Neural cell (in vitro differentiated cells): ENCODE measurements at regions not wholly inside any gene's neighbourhood (a gene's known extent, or its start where the extent isn't known, plus 50 kb on each side); places are given as distances from the start of the nearest gene placed in this dataset.

Source experiments
- H2AFZ ChIP-seq: fragments of 200-600, 300-800 bp; sonication (generic), shearing (Covaris generic); 2 replicates; pipeline ENCODE4 v1.6.0; 2014; ENCODE audit warnings: low read depth, mild to moderate bottlenecking, antibody characterized with exemption, low read length, moderate library complexity
- H3F3A ChIP-seq: fragments of 200-600 bp; shearing (Covaris generic); 2 replicates; pipeline ENCODE4 v1.6.1; 2016; ENCODE audit warnings: mild to moderate bottlenecking, moderate library complexity, mixed read lengths, antibody characterized with exemption, low read length; ENCODE audit not compliant: insufficient read depth, poor library complexity, severe bottlenecking
- H3K27ac ChIP-seq: fragments of 200-600, 300-800 bp; sonication (generic), shearing (Covaris generic); 2 replicates; pipeline ENCODE4 v1.5.1; 2014; ENCODE audit warnings: mild to moderate bottlenecking, low read length, moderate library complexity
- H3K27me3 ChIP-seq: fragments of 300-800, 200-600 bp; sonication (generic), shearing (Covaris generic); 2 replicates; pipeline ENCODE4 v1.6.0; 2014; ENCODE audit warnings: mild to moderate bottlenecking, low read depth, low read length, moderate library complexity; ENCODE audit not compliant: insufficient read depth
- H3K36me3 ChIP-seq: fragments of 300-800, 200-600 bp; sonication (generic), shearing (Covaris generic); 2 replicates; pipeline ENCODE4 v1.5.1; 2014; ENCODE audit warnings: mild to moderate bottlenecking, antibody characterized with exemption, low read length, moderate library complexity; ENCODE audit not compliant: insufficient read depth
- H3K4me2 ChIP-seq: fragments of 300-800, 200-600 bp; sonication (generic), shearing (Covaris generic); 2 replicates; pipeline ENCODE4 v1.6.0; 2014; ENCODE audit warnings: mild to moderate bottlenecking, low read length
- H3K4me3 ChIP-seq: fragments of 300-800, 200-600 bp; sonication (generic), shearing (Covaris generic); 2 replicates; pipeline ENCODE4 v1.5.1; 2014; ENCODE audit warnings: mild to moderate bottlenecking, low read length, moderate library complexity
- H3K79me2 ChIP-seq: fragments of 200-600 bp; shearing (Covaris generic); replicated peaks from 2 replicates; pipeline ENCODE4 v1.6.0; 2014; ENCODE audit warnings: mild to moderate bottlenecking, low read length, moderate library complexity; ENCODE audit not compliant: insufficient read depth
- H3K9ac ChIP-seq: fragments of 300-800, 200-600 bp; sonication (generic), shearing (Covaris generic); 2 replicates; pipeline ENCODE4 v1.6.1; 2016; ENCODE audit warnings: mild to moderate bottlenecking, low read length, mixed read lengths
- H3K9me2 ChIP-seq: fragments of 200-600 bp; shearing (Covaris generic); 2 replicates; pipeline ENCODE4 v1.6.1; 2016; ENCODE audit warnings: mild to moderate bottlenecking, low read length, mixed read lengths; ENCODE audit not compliant: insufficient read depth
- H3K9me3 ChIP-seq: fragments of 200-600, 300-800 bp; sonication (generic), shearing (Covaris generic); 2 replicates; pipeline ENCODE4 v1.6.1; 2016; ENCODE audit warnings: mild to moderate bottlenecking, mixed run types, low read length, moderate library complexity, mixed read lengths
- H4K20me1 ChIP-seq: fragments of 200-600 bp; shearing (Covaris generic); 2 replicates; pipeline ENCODE4 v1.6.1; 2016; ENCODE audit warnings: mild to moderate bottlenecking, mixed run types; ENCODE audit not compliant: insufficient read depth
- EP300 ChIP-seq: fragments of 450-650 bp; conservative IDR thresholded peaks from 2 replicates; pipeline ENCODE4 v1.6.1; 2014; ENCODE audit warnings: antibody characterized with exemption, mild to moderate bottlenecking, moderate library complexity; ENCODE audit not compliant: poor library complexity, severe bottlenecking
- EZH2 ChIP-seq: fragments of 200-600, 300-800 bp; shearing (Covaris generic), sonication (generic); IDR thresholded peaks from 2 replicates; pipeline ENCODE4 v1.6.1; 2014; ENCODE audit warnings: antibody characterized with exemption, low read length, borderline replicate concordance, mild to moderate bottlenecking; ENCODE audit not compliant: insufficient read depth, poor library complexity, severe bottlenecking
- MXI1 ChIP-seq: fragments of 450-650 bp; conservative IDR thresholded peaks from 2 replicates; pipeline ENCODE4 v1.6.1; 2014; ENCODE audit warnings: antibody characterized with exemption, mild to moderate bottlenecking; ENCODE audit not compliant: poor library complexity, severe bottlenecking
- POLR2AphosphoS5 ChIP-seq: IDR thresholded peaks from 2 replicates; pipeline ENCODE4 v1.6.1; 2012
- RAD21 ChIP-seq: fragments of 450-650 bp; conservative IDR thresholded peaks from 2 replicates; pipeline ENCODE4 v1.6.1; 2014; ENCODE audit warnings: antibody characterized with exemption, mild to moderate bottlenecking, moderate library complexity
- SMC3 ChIP-seq: fragments of 450-650 bp; conservative IDR thresholded peaks from 2 replicates; pipeline ENCODE4 v1.6.1; 2014; ENCODE audit warnings: antibody characterized with exemption, mild to moderate bottlenecking, moderate library complexity; ENCODE audit not compliant: poor library complexity
- TAF1 ChIP-seq: IDR thresholded peaks from 2 replicates; pipeline ENCODE4 v1.6.1; 2012; ENCODE audit warnings: low read depth
- TF ChIP-seq, protein P1 (sequence below): fragments of 450-650 bp; IDR thresholded peaks from 2 replicates; pipeline ENCODE4 v1.5.1; 2014; ENCODE audit warnings: antibody characterized with exemption, mild to moderate bottlenecking, moderate library complexity; ENCODE audit not compliant: poor library complexity, severe bottlenecking
- TF ChIP-seq, protein P2 (sequence below): IDR thresholded peaks from 2 replicates; pipeline ENCODE4 v1.6.1; 2012; ENCODE audit warnings: borderline replicate concordance

DNA sequence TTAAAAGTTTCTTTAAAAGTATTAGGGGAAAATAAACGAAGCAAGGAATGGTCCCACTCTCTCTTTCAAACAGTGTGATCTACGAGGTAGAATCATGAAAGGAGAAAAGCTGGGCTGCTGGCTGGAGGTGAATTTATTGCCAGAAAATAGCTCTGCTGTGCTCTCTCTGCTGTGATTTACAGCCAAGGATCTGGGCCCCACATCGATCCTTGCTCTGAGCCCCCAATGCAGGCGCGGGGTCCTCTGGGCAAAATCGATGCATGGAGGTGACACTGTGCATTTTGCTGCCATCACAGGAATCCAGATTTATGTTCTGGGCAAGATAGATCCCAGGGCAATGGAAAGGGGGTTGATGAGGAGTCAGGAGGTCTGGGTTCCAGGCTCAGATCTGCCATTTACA, 91.0 kb upstream of the GPR26 start:
- Histone ChIP-seq H2AFZ (no peak overlapping the region), H3K27me3 (peaks cover 4% of the 10 kb centered on the region), H3K27ac (no peak overlapping the region)

DNA sequence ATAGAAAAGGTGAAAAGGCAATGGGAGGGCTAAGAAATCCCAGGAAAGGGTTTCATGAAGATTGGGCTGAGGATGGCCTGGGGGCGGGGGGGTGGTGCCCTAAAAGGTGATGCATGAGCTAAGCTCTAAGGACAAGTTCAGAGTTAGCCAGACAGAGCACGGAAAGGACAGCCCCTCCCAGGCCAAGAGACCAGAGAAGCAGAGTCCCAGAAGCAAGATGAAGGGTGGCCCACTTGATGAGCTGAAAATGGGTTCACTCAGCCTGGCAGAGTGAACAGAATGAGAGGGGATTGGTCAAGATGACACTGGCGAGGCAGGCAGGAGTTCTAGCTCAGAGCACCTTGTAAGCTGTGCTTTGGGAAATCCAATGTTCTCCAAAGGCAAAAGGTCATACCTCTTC, 89.4 kb upstream of the GPR26 start:
- no peak overlapping the region for H3K4me2 ChIP-seq
- H3K9me2 ChIP-seq, result no peaks in the 10 kb centered on the region
- H3K79me2 ChIP-seq, result no peaks in the 10 kb centered on the region
- H3K27me3 ChIP-seq, result peaks cover 12% of the 10 kb centered on the region
- H3K27ac ChIP-seq, result no peak overlapping the region
- H4K20me1 ChIP-seq, result no peaks in the 10 kb centered on the region
- H3F3A ChIP-seq, result no peaks in the 10 kb centered on the region
- no peak overlapping the region for H2AFZ ChIP-seq
- no peak overlapping the region for H3K9ac ChIP-seq
- no peaks in the 10 kb centered on the region for H3K9me3 ChIP-seq
- H3K36me3 ChIP-seq, result no peaks in the 10 kb centered on the region
- TF ChIP-seq EZH2 (no peak), MXI1 (no peak), RAD21 (no peak), POLR2AphosphoS5 (no peak), SMC3 (no peak), TAF1 (no peak), EP300 (no peak)
- TF ChIP-seq, protein P1, sequence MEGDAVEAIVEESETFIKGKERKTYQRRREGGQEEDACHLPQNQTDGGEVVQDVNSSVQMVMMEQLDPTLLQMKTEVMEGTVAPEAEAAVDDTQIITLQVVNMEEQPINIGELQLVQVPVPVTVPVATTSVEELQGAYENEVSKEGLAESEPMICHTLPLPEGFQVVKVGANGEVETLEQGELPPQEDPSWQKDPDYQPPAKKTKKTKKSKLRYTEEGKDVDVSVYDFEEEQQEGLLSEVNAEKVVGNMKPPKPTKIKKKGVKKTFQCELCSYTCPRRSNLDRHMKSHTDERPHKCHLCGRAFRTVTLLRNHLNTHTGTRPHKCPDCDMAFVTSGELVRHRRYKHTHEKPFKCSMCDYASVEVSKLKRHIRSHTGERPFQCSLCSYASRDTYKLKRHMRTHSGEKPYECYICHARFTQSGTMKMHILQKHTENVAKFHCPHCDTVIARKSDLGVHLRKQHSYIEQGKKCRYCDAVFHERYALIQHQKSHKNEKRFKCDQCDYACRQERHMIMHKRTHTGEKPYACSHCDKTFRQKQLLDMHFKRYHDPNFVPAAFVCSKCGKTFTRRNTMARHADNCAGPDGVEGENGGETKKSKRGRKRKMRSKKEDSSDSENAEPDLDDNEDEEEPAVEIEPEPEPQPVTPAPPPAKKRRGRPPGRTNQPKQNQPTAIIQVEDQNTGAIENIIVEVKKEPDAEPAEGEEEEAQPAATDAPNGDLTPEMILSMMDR, result no peak
- TF ChIP-seq, protein P2, sequence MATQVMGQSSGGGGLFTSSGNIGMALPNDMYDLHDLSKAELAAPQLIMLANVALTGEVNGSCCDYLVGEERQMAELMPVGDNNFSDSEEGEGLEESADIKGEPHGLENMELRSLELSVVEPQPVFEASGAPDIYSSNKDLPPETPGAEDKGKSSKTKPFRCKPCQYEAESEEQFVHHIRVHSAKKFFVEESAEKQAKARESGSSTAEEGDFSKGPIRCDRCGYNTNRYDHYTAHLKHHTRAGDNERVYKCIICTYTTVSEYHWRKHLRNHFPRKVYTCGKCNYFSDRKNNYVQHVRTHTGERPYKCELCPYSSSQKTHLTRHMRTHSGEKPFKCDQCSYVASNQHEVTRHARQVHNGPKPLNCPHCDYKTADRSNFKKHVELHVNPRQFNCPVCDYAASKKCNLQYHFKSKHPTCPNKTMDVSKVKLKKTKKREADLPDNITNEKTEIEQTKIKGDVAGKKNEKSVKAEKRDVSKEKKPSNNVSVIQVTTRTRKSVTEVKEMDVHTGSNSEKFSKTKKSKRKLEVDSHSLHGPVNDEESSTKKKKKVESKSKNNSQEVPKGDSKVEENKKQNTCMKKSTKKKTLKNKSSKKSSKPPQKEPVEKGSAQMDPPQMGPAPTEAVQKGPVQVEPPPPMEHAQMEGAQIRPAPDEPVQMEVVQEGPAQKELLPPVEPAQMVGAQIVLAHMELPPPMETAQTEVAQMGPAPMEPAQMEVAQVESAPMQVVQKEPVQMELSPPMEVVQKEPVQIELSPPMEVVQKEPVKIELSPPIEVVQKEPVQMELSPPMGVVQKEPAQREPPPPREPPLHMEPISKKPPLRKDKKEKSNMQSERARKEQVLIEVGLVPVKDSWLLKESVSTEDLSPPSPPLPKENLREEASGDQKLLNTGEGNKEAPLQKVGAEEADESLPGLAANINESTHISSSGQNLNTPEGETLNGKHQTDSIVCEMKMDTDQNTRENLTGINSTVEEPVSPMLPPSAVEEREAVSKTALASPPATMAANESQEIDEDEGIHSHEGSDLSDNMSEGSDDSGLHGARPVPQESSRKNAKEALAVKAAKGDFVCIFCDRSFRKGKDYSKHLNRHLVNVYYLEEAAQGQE, result no peak
- no peak overlapping the region for H3K4me3 ChIP-seq

More for the DNA sequence above, 91.0 kb upstream of the GPR26 start:
- no peaks in the 10 kb centered on the region for H3K9me2 ChIP-seq
- no peaks in the 10 kb centered on the region for H3K36me3 ChIP-seq
- H3K9ac ChIP-seq, result no peak overlapping the region
- no peaks in the 10 kb centered on the region for H3F3A ChIP-seq
- TF ChIP-seq POLR2AphosphoS5 (no peak), EZH2 (no peak), RAD21 (no peak), EP300 (no peak), MXI1 (no peak), TAF1 (no peak), SMC3 (no peak)
- TF ChIP-seq, protein P2, result no peak
- TF ChIP-seq, protein P1, result no peak
- no peaks in the 10 kb centered on the region for H4K20me1 ChIP-seq
- no peak overlapping the region for H3K4me3 ChIP-seq
- H3K79me2 ChIP-seq, result no peaks in the 10 kb centered on the region
- no peak overlapping the region for H3K4me2 ChIP-seq
- H3K9me3 ChIP-seq, result no peaks in the 10 kb centered on the region
